ENCODE measurements at regions not wholly inside any gene's neighbourhood (a gene's known extent, or its start where the extent isn't known, plus 50 kb on each side); places are given as distances from the start of the nearest gene placed in this dataset.

GRCh38 chr5:93875693-93876092 lies 134.3 kb upstream of the POU5F2 start:
- DNase-seq: no peak

GRCh38 chr5:93874491-93874890 lies 133.1 kb upstream of the POU5F2 start:
- DNase-seq: no peak

GRCh38 chr5:93874080-93874479 lies 132.7 kb upstream of the POU5F2 start:
- DNase-seq: no peak

- no peak for DNase-seq
Observed at GRCh38 chr5:93873211-93873736, 131.9 kb upstream of the POU5F2 start.

GRCh38 chr5:93870649-93871048 lies 129.2 kb upstream of the POU5F2 start:
- DNase-seq: no peak

- DNase-seq: no peak
Observed at GRCh38 chr5:93868851-93869250, 127.5 kb upstream of the POU5F2 start.

GRCh38 chr5:93850311-93850710 lies 108.9 kb upstream of the POU5F2 start:
- no peak for DNase-seq

GRCh38 chr5:93845376-93845775 lies 104.0 kb upstream of the POU5F2 start:
- DNase-seq: no peak

GRCh38 chr5:93831449-93831848 lies 90.0 kb upstream of the POU5F2 start:
- DNase-seq: no peak

- DNase-seq: no peak
Observed at GRCh38 chr5:93830893-93831292, 89.5 kb upstream of the POU5F2 start.

GRCh38 chr5:93829346-93829745 lies 87.9 kb upstream of the POU5F2 start:
- DNase-seq: no peak

- no peak for DNase-seq
Observed at GRCh38 chr5:93821891-93822415, 80.6 kb upstream of the POU5F2 start.

- DNase-seq: no peak
Observed at GRCh38 chr5:93819668-93820067, 78.3 kb upstream of the POU5F2 start.

- no peak for DNase-seq
Observed at GRCh38 chr5:93810780-93811179, 69.4 kb upstream of the POU5F2 start.

- DNase-seq: no peak
Observed at GRCh38 chr5:93809430-93809829, 68.0 kb upstream of the POU5F2 start.

GRCh38 chr5:93807846-93808245 lies 66.4 kb upstream of the POU5F2 start:
- DNase-seq: no peak

GRCh38 chr5:93805616-93806379 lies 64.4 kb upstream of the POU5F2 start:
- DNase-seq: no peak

- DNase-seq: peak; percentile 29
Observed at GRCh38 chr5:93800988-93801811, 59.8 kb upstream of the POU5F2 start.

- DNase-seq: no peak
Observed at GRCh38 chr5:93794954-93795353, 53.6 kb upstream of the POU5F2 start.

GRCh38 chr5:93793159-93793781 lies 51.9 kb upstream of the POU5F2 start:
- DNase-seq: no peak

GRCh38 chr5:93791518-93791972 lies 50.1 kb upstream of the POU5F2 start:
- peak; percentile 13 for DNase-seq
